Panc1 (cell line): ENCODE measurements at regions not wholly inside any gene's neighbourhood (a gene's known extent, or its start where the extent isn't known, plus 50 kb on each side); places are given as distances from the start of the nearest gene placed in this dataset.

Experiments used
- ATAC-seq: fragments of 200-7000 bp; cut with Tn5 transposase; 2 replicates; pipeline ENCODE4 v1.9.1; 2020; ENCODE audit warnings: mild to moderate bottlenecking, moderate library complexity
- BruUV-seq: library from RNA; stranded (reverse); fragments of 400-500 nt; replicated peaks from 2 replicates; lab custom pipeline; 2021; lab: Mats Ljungman, UMichigan
- CTCF ChIA-PET: fragments of 300-600 bp; sonication (Branson Sonifier 250); formaldehyde crosslinking; loops from one replicate; lab custom pipeline; 2022; ENCODE audit warnings: antibody characterized with exemption; lab: Charles Lee
- POLR2A ChIA-PET: fragments of 300-600 bp; sonication (Branson Sonifier 250); formaldehyde crosslinking; loops from one replicate; lab custom pipeline; 2022; ENCODE audit warnings: antibody characterized with exemption; lab: Charles Lee
- DNase-seq: peaks from one replicate; pipeline ENCODE4 v3.0.0-alpha.2; 2010; ENCODE audit warnings: low read depth, low spot score
- H3K27ac ChIP-seq: 2 replicates; pipeline ENCODE4 v1.5.1; 2011; ENCODE audit warnings: mild to moderate bottlenecking, low read length, inconsistent platforms
- H3K27me3 ChIP-seq: fragments of 200-500 bp; sonication (Bioruptor generic); 2 replicates; pipeline ENCODE4 v1.6.0; 2014; ENCODE audit warnings: low read length, inconsistent platforms; ENCODE audit not compliant: control insufficient read depth, insufficient read depth
- H3K36me3 ChIP-seq: fragments of 200-500 bp; sonication (Bioruptor generic); 2 replicates; pipeline ENCODE4 v1.5.1; 2014; ENCODE audit warnings: inconsistent platforms, mild to moderate bottlenecking, low read length, moderate library complexity; ENCODE audit not compliant: control insufficient read depth, insufficient read depth
- H3K4me1 ChIP-seq: 2 replicates; pipeline ENCODE4 v1.5.1; 2011; ENCODE audit warnings: inconsistent platforms, mild to moderate bottlenecking, low read length, moderate library complexity; ENCODE audit not compliant: control insufficient read depth, insufficient read depth
- H3K4me3 ChIP-seq, 2 experiments: 2 replicates each; pipeline ENCODE4 v1.5.1; 2011 to 2012; ENCODE audit warnings: low read depth in 2 of 2, low read length in 2 of 2, mild to moderate bottlenecking in 2 of 2, inconsistent platforms in 1 of 2, moderate library complexity in 1 of 2
- H3K9me3 ChIP-seq: fragments of 200-500 bp; sonication (Bioruptor generic); 2 replicates; pipeline ENCODE4 v1.5.1; 2014; ENCODE audit warnings: low read depth, mild to moderate bottlenecking, inconsistent platforms, low read length, moderate library complexity; ENCODE audit not compliant: control insufficient read depth, insufficient read depth
- CTCF ChIP-seq: fragments of 450-650 bp; IDR thresholded peaks from 2 replicates; pipeline ENCODE4 v1.5.1; 2017; ENCODE audit warnings: mild to moderate bottlenecking
- POLR2AphosphoS5 ChIP-seq: IDR thresholded peaks from 2 replicates; pipeline ENCODE4 v1.6.1; 2012; ENCODE audit warnings: mild to moderate bottlenecking, low read depth, low read length, moderate library complexity
- REST ChIP-seq, 2 experiments: IDR thresholded peaks; 2 replicates each; pipeline ENCODE4 v1.6.1; 2011 to 2012; ENCODE audit warnings: low read depth in 2 of 2, control low read depth in 1 of 2, low read length in 1 of 2, mild to moderate bottlenecking in 1 of 2, moderate library complexity in 1 of 2; ENCODE audit not compliant: insufficient read depth in 1 of 2
- SIN3A ChIP-seq: IDR thresholded peaks from 2 replicates; pipeline ENCODE4 v1.6.1; 2012; ENCODE audit warnings: low read depth, mild to moderate bottlenecking, low read length, moderate library complexity, borderline replicate concordance; ENCODE audit not compliant: insufficient read depth
- TCF7L2 ChIP-seq: IDR thresholded peaks from 2 replicates; pipeline ENCODE4 v1.6.1; 2011; ENCODE audit warnings: mild to moderate bottlenecking, low read depth, low read length, inconsistent platforms
- in situ Hi-C: cut with HindIII; loops from 2 replicates; pipeline ENCODE4 v1.10.0; 2016; ENCODE audit warnings: low sequenced_read_pairs, low pct_unique_long_range_greater_than_20kb
- intact Hi-C: fragments of 100-400 bp; cut with micrococcal nuclease; formaldehyde crosslinking; loops from one replicate; pipeline ENCODE4 v1.10.0; 2022; ENCODE audit not compliant: unreplicated experiment

GRCh38 chr13:57829496-57829895 lies 198.0 kb downstream of the PCDH17 start:
- no peaks in the 10 kb centered on the region for H3K4me1 ChIP-seq
- H3K4me3 ChIP-seq: no peak overlapping the region
- in situ Hi-C loops (no loop called here), intact Hi-C loops (no loop called here)
- POLR2A ChIA-PET: no interaction called here
- no peak overlapping the region for H3K27ac ChIP-seq
- no peaks in the 10 kb centered on the region for H3K27me3 ChIP-seq
- DNase-seq (no peak), ATAC-seq (no peak)
- CTCF ChIA-PET: no interaction called here
- TF ChIP-seq POLR2AphosphoS5: no peak
- no peak for TF ChIP-seq CTCF
- TF ChIP-seq SIN3A: no peak
- no peak for TF ChIP-seq TCF7L2
- TF ChIP-seq REST (IDR thresholded peaks at IDR 0.05; ENCODE audit: insufficient read depth in 1 of 2, low read depth in 2 of 2, low read length in 1 of 2): no peak
- H3K9me3 ChIP-seq: no peaks in the 10 kb centered on the region
- no TSS peak for BruUV-seq
- H3K36me3 ChIP-seq: no peaks in the 10 kb centered on the region

GRCh38 chr13:57832187-57832586 lies 200.6 kb downstream of the PCDH17 start:
- TF ChIP-seq TCF7L2: no peak
- no peak for TF ChIP-seq CTCF
- no peak for TF ChIP-seq SIN3A
- TF ChIP-seq REST (IDR thresholded peaks at IDR 0.05; ENCODE audit: insufficient read depth in 1 of 2, low read depth in 2 of 2, low read length in 1 of 2): no peak
- TF ChIP-seq POLR2AphosphoS5: no peak
- in situ Hi-C loops: no loop called here

More at GRCh38 chr13:57832187-57832586, 200.6 kb downstream of the PCDH17 start:
- ChIA-PET CTCF (no interaction called here), POLR2A (no interaction called here)
- no peak overlapping the region for H3K4me3 ChIP-seq
- H3K36me3 ChIP-seq: no peaks in the 10 kb centered on the region
- H3K27ac ChIP-seq: no peak overlapping the region
- ATAC-seq (no peak), DNase-seq (no peak)
- intact Hi-C loops: no loop called here
- H3K4me1 ChIP-seq: no peaks in the 10 kb centered on the region
- H3K27me3 ChIP-seq: no peaks in the 10 kb centered on the region
- H3K9me3 ChIP-seq: no peaks in the 10 kb centered on the region
- no TSS peak for BruUV-seq
